Thyroid gland (tissue), 4 donors: ENCODE measurements at regions not wholly inside any gene's neighbourhood (a gene's known extent, or its start where the extent isn't known, plus 50 kb on each side); places are given as distances from the start of the nearest gene placed in this dataset.

Experiments used
- POLR2A ChIP-seq, 2 donors: fragments of 450-650 bp; IDR thresholded peaks; one replicate each; pipeline ENCODE4 v1.6.1; 2017; ENCODE audit warnings: antibody characterized with exemption in 2 of 2, mild to moderate bottlenecking in 2 of 2, moderate library complexity in 1 of 2
- TF ChIP-seq, protein P1 (sequence below), 6 experiments: fragments of 200-600 bp in 3 of 6; fragments of 450-650 bp in 3 of 6; sonication (generic) in 3 of 6; IDR thresholded peaks; one replicate each; pipeline ENCODE4 v1.5.1; 2016 to 2019; ENCODE audit warnings: antibody characterized with exemption in 6 of 6, mild to moderate bottlenecking in 2 of 6, inconsistent platforms in 1 of 6, moderate library complexity in 1 of 6

- TF ChIP-seq, protein P1, sequence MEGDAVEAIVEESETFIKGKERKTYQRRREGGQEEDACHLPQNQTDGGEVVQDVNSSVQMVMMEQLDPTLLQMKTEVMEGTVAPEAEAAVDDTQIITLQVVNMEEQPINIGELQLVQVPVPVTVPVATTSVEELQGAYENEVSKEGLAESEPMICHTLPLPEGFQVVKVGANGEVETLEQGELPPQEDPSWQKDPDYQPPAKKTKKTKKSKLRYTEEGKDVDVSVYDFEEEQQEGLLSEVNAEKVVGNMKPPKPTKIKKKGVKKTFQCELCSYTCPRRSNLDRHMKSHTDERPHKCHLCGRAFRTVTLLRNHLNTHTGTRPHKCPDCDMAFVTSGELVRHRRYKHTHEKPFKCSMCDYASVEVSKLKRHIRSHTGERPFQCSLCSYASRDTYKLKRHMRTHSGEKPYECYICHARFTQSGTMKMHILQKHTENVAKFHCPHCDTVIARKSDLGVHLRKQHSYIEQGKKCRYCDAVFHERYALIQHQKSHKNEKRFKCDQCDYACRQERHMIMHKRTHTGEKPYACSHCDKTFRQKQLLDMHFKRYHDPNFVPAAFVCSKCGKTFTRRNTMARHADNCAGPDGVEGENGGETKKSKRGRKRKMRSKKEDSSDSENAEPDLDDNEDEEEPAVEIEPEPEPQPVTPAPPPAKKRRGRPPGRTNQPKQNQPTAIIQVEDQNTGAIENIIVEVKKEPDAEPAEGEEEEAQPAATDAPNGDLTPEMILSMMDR (IDR thresholded peaks at IDR 0.05): no peak
- TF ChIP-seq POLR2A (IDR thresholded peaks at IDR 0.05): no peak
Measured at GRCh38 chr14:76272349-76272748, 103.6 kb upstream of the ESRRB start.
